HUES64 (cell line): ENCODE measurements at regions not wholly inside any gene's neighbourhood (a gene's known extent, or its start where the extent isn't known, plus 50 kb on each side); places are given as distances from the start of the nearest gene placed in this dataset.

Experiments used
- H3K27ac ChIP-seq: 2 replicates; pipeline ENCODE4 v1.7.0; 2013; ENCODE audit warnings: low read depth, low read length, inconsistent platforms
- H3K27me3 ChIP-seq: 2 replicates; pipeline ENCODE4 v1.6.1; 2013; ENCODE audit warnings: mild to moderate bottlenecking, low read length; ENCODE audit not compliant: insufficient read depth
- H3K36me3 ChIP-seq: 2 replicates; pipeline ENCODE4 v1.6.1; 2013; ENCODE audit warnings: mild to moderate bottlenecking, low read length; ENCODE audit not compliant: insufficient read depth
- H3K4me1 ChIP-seq: 2 replicates; pipeline ENCODE4 v1.6.1; 2013; ENCODE audit warnings: mild to moderate bottlenecking, low read length, moderate library complexity; ENCODE audit not compliant: insufficient read depth
- H3K4me3 ChIP-seq: 2 replicates; pipeline ENCODE4 v1.5.1; 2013; ENCODE audit warnings: mild to moderate bottlenecking, low read length, moderate library complexity
- H3K9ac ChIP-seq: 2 replicates; pipeline ENCODE4 v1.6.1; 2013; ENCODE audit warnings: mild to moderate bottlenecking, low read depth, low read length
- H3K9me3 ChIP-seq: 2 replicates; pipeline ENCODE4 v1.6.1; 2013; ENCODE audit warnings: low read depth, low read length; ENCODE audit not compliant: insufficient read depth
- WGBS: fragments of 150-250, 120-280 bp; methylation state at CpG from one replicate; pipeline ENCODE4 v1.1.7; 2013; ENCODE audit warnings: missing lambda C conversion rate; 5-methylcytosine and 5-hydroxymethylcytosine counted together

- H3K4me3 ChIP-seq: no peak overlapping the region
- H3K36me3 ChIP-seq: no peaks in the 10 kb centered on the region
- 94% methylated on average over 2 of the region's 2 CpGs for WGBS
- H3K9ac ChIP-seq: no peak overlapping the region
- no peaks in the 10 kb centered on the region for H3K27me3 ChIP-seq
- H3K27ac ChIP-seq: no peak overlapping the region
- no peaks in the 10 kb centered on the region for H3K4me1 ChIP-seq
- H3K9me3 ChIP-seq: no peaks in the 10 kb centered on the region
Observed at GRCh38 chr10:83037653-83038052, 1101.7 kb upstream of the GHITM start.

GRCh38 chr10:83038631-83039030 is 1100.7 kb upstream of the GHITM start:
- Histone ChIP-seq H3K4me1 (no peaks in the 10 kb centered on the region), H3K9ac (no peak overlapping the region), H3K36me3 (no peaks in the 10 kb centered on the region), H3K9me3 (no peaks in the 10 kb centered on the region), H3K27me3 (no peaks in the 10 kb centered on the region), H3K27ac (no peak overlapping the region), H3K4me3 (no peak overlapping the region)
- WGBS: 84% methylated on average over 2 of the region's 2 CpGs

GRCh38 chr10:83045731-83046130 is 1093.6 kb upstream of the GHITM start:
- H3K4me3 ChIP-seq: no peak overlapping the region
- no peaks in the 10 kb centered on the region for H3K36me3 ChIP-seq
- no peak overlapping the region for H3K9ac ChIP-seq
- no peaks in the 10 kb centered on the region for H3K9me3 ChIP-seq
- no peaks in the 10 kb centered on the region for H3K4me1 ChIP-seq
- H3K27ac ChIP-seq: no peak overlapping the region
- H3K27me3 ChIP-seq: no peaks in the 10 kb centered on the region
- 71% methylated on average over 2 of the region's 4 CpGs for WGBS

- Histone ChIP-seq H3K4me1 (peaks cover 6% of the 10 kb centered on the region; the same call in 1 of the 2 replicates), H3K9ac (no peak overlapping the region), H3K4me3 (no peak overlapping the region), H3K36me3 (no peaks in the 10 kb centered on the region), H3K27ac (no peak overlapping the region), H3K27me3 (no peaks in the 10 kb centered on the region), H3K9me3 (no peaks in the 10 kb centered on the region)
- WGBS: 96% methylated on average over 2 of the region's 3 CpGs
Observed at GRCh38 chr10:83050815-83051214, 1088.5 kb upstream of the GHITM start.

- Histone ChIP-seq H3K9me3 (peaks cover 3% of the 10 kb centered on the region; the same call in 1 of the 2 replicates), H3K9ac (no peak overlapping the region)
- WGBS: 93% methylated on average over 2 of the region's 2 CpGs
Observed at GRCh38 chr10:83062871-83063270, 1076.4 kb upstream of the GHITM start.

DNA sequence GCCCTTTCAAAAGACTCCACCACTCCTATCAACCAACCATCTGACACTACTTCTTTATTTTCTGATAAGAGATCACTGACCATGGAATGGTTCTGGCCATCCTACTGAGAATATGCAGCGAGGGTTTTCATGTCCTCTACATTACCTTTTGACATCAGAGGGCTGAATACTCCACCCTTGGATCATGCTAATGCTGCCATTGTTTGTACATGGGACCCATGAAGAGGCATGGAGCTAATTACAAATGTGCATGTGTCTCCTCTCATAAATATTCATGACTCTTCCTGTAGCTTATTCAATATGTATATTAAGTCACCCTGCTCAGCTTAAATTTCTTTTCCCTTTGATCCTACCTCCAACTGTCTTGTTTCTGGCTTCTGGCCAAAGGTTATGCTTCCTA is 1065.8 kb upstream of the GHITM start:
- Histone ChIP-seq H3K4me3 (no peak overlapping the region), H3K9ac (no peak overlapping the region), H3K27ac (no peak overlapping the region), H3K4me1 (peaks cover 12% of the 10 kb centered on the region), H3K36me3 (no peaks in the 10 kb centered on the region), H3K27me3 (no peaks in the 10 kb centered on the region), H3K9me3 (peaks cover 3% of the 10 kb centered on the region; the same call in 1 of the 2 replicates)
- whole genome bisulfite sequencing: 91% methylated on average over 1 of the region's 1 CpG

More at GRCh38 chr10:83062871-83063270, 1076.4 kb upstream of the GHITM start:
- H3K27ac ChIP-seq: no peak overlapping the region
- no peak overlapping the region for H3K4me3 ChIP-seq
- no peaks in the 10 kb centered on the region for H3K27me3 ChIP-seq
- no peaks in the 10 kb centered on the region for H3K4me1 ChIP-seq
- H3K36me3 ChIP-seq: no peaks in the 10 kb centered on the region

DNA sequence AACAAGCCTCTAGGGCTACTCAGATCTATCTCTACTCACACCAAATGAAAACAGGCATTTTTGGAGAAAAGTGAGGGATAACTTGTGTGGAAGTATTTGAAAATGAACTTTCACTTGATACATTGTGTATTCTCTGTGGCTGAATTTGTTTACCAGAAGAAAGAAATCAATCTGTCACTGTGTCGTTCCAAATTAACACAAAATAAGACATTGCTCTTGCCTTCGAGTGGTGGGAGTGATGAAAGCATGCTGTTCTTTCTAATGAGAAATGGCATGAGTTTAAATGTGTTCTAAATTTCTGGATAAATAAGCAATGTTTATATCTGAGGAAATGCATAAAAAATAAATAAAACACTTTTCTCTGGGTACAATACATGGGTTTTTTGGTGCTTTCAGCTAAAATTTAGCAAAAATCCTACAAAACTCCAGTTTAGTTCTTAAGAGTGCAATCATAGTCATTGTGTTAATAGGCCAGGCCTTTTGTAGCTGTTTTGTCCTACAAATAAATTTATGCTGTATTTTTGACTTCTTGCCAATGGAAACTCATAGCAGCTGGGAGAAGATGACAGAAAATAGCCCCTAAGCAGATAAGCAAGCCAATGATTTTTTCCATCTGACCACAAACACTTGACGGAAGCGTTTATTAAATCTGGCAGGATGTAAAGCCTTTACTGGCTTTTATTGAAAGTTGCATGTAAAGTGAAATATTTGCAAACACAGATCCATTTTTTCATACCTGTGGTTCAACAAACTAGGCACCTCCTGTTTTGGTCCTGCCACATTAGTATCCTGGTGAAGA is 1064.1 kb upstream of the GHITM start:
- WGBS: 100% methylated on average over 4 of the region's 4 CpGs
- H3K9ac ChIP-seq: no peak overlapping the region
- no peak overlapping the region for H3K27ac ChIP-seq
- peaks cover 3% of the 10 kb centered on the region; the same call in 1 of the 2 replicates for H3K9me3 ChIP-seq
- H3K27me3 ChIP-seq: no peaks in the 10 kb centered on the region
- H3K4me3 ChIP-seq: no peak overlapping the region
- H3K36me3 ChIP-seq: no peaks in the 10 kb centered on the region
- peaks cover 20% of the 10 kb centered on the region for H3K4me1 ChIP-seq

GRCh38 chr10:83075815-83076355 is 1063.4 kb upstream of the GHITM start:
- Histone ChIP-seq H3K36me3 (no peaks in the 10 kb centered on the region), H3K4me3 (no peak overlapping the region), H3K27me3 (no peaks in the 10 kb centered on the region), H3K27ac (no peak overlapping the region), H3K4me1 (peaks cover 20% of the 10 kb centered on the region), H3K9me3 (peaks cover 3% of the 10 kb centered on the region; the same call in 1 of the 2 replicates), H3K9ac (no peak overlapping the region)

GRCh38 chr10:83076443-83076842 is 1062.9 kb upstream of the GHITM start:
- Histone ChIP-seq H3K9me3 (peaks cover 3% of the 10 kb centered on the region; the same call in 1 of the 2 replicates), H3K9ac (no peak overlapping the region), H3K36me3 (no peaks in the 10 kb centered on the region), H3K4me3 (no peak overlapping the region), H3K27ac (no peak overlapping the region), H3K4me1 (peaks cover 20% of the 10 kb centered on the region), H3K27me3 (no peaks in the 10 kb centered on the region)
- WGBS: 93% methylated on average over 3 of the region's 3 CpGs

- peak overlapping the region; percentile 14 for H3K4me3 ChIP-seq
- 43% methylated on average over 1 of the region's 1 CpG for WGBS
- no peaks in the 10 kb centered on the region for H3K9me3 ChIP-seq
- peak overlapping the region; percentile 18 for H3K9ac ChIP-seq
- no peaks in the 10 kb centered on the region for H3K27me3 ChIP-seq
- peak overlapping the region; percentile 93 for H3K27ac ChIP-seq
- no peaks in the 10 kb centered on the region for H3K36me3 ChIP-seq
- H3K4me1 ChIP-seq: peaks cover 20% of the 10 kb centered on the region
Observed at GRCh38 chr10:83078160-83078559, 1061.1 kb upstream of the GHITM start.

GRCh38 chr10:83078645-83079044 is 1060.7 kb upstream of the GHITM start:
- H3K36me3 ChIP-seq: no peaks in the 10 kb centered on the region
- peaks cover 20% of the 10 kb centered on the region for H3K4me1 ChIP-seq
- peak overlapping the region; percentile 93 for H3K27ac ChIP-seq
- peak overlapping the region; percentile 14 for H3K4me3 ChIP-seq
- H3K9me3 ChIP-seq: no peaks in the 10 kb centered on the region
- peak overlapping the region; percentile 18; the same call in 1 of the 2 replicates for H3K9ac ChIP-seq
- 34% methylated on average over 3 of the region's 3 CpGs for WGBS
- H3K27me3 ChIP-seq: no peaks in the 10 kb centered on the region
